ENCODE measurements at regions not wholly inside any gene's neighbourhood (a gene's known extent, or its start where the extent isn't known, plus 50 kb on each side); places are given as distances from the start of the nearest gene placed in this dataset.
A peak's percentile ranks its signal among the peaks of the same experiment; 100 is the strongest.
"Not testable (repeated sequence)": the region's sequence is repeated elsewhere in the genome, so short reads cannot be mapped to it uniquely, and the experiment has no call there.

DNA sequence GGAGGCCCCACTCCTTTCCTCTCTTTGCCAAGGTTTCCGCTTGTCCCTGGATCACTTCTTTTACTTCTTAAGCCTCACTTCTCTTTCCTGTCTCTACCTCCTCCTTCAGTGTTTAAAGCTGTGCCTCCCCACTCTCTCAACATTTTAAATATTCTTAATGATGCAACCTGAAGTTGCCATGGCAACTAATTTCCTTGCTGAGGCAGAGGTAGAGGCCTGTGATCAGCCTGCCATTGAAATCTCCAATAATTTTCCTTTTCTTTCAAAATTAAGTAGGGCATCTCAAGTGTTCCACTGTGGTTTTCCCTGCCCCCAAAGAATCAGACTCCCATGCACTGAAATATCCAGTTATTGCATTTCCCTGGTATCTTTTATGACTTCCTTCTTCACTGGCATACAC lies 108.6 kb upstream of the VRK1 start:
- peak; percentile 7 for DNase-seq

DNA sequence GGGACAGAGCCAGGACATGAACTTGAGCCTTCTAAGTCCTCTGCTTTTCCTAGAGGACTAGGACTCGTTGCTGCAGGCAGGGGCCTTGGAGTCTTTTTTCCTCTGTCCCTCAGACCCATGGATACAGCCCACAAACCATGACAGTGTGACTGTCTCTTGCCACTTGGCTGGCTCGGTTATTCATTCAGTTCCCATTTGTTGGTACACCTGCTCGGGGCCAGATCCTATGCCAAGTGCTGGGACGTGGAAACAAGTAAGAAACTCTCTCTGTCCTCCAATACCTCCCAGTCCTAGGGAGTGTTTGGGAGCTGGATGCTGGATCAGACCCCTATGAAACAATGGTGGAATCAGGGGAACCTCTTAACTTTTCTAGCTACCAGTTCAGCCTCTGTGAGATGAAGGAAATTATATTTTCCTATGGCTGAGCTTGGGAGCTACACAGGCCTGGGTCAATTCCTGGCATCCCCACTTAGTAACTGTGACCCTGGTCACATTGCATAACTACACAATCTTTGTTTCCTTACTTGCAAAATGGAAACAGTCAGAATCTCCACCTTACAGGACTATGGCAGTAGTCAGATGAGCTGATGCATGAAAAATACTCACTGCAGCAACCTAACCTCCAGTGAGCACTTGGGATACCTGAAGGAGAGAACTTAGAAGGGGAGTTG lies 106.3 kb upstream of the VRK1 start:
- no peak for DNase-seq

DNA sequence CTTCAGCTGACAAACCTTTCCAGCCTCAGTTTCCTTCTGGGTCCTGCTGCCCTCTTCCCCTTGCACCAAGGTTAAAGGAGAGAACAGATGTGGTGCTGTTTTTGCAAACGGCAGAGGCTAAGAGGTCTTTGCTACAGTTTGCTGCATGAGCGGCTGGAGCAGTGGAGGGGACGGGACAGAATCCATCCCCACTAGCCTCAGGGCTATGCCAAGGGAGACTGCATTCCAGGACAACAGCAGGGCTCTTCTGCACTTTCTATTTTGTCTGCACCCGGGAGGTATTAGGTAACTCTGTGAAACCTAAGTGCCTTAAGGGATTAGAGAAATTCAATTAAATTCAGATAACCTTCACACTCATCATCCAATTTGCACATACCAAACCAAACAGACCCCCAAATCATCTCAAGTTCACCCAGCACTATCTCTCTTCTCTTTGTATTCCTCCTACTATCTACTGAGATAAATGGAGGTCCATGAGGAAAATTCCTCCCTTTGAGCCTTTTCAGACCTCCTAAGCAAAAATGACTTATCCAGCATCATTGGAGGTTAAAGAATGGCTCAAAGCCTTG lies 103.8 kb upstream of the VRK1 start:
- DNase-seq = no peak

DNA sequence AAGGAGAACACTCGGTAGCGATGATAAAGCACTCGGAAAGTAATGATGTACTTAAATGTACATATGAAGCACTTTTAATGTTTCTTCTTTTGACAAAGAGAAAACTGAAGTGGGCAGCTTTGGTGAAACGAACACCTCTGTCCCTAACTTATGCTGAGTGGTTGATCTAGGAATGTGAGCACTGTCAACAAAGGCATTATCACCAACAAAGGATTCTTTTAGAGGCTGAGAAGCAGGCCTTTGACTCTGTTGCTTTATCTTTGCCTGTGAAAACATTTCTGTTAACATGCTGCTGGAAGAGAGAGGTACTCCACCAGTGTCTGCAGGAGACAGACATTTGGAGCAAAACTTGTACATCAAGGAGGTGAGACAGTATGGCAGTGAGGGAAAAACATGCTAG lies 103.2 kb upstream of the VRK1 start:
- no peak for DNase-seq

DNA sequence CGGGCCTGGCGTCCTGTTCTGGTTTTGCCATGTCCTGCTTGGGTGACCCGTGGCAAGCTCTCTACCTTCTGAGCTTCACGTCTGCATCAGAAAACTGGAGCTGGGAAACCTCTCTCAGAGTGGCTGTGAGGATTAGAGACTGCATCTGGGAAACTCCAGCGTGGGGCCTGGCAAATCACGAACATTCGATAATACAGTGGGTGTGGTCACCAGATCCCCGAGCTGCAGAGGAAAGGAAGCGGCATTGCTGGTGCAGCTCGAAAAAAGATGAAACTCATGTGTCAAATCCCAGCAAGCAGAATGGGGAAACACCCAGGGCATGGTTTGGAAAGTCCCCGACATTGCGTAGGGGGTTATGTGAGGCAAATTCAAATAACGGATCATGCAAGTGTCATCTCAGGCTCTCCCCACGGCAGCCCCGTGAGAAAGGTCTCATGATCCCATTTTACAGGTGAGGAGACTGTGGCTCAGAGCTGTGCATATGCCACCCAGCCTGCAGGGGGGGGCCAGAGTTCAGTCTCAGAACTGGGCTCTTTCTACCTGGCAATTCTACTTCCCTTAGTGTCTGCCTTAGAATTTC lies 98.1 kb upstream of the VRK1 start:
- DNase-seq = no peak

DNA sequence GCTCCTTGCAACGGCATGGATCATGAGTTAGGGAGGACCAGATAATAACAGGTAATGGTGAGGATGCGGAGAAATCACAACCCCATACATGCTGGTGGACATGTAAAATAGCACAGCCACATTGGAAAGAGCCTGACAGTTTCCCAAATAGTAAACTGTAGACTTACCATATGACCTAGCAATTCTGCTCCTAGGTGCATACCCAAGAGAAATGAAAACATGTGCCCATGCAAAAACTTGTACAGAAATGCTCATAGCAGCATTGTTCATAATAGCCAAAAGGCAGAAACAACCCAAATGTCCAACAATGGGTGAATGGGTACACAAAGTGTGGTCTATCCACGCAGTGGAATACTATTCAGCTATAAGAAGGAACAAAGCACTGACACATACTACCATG lies 97.5 kb upstream of the VRK1 start:
- no peak for DNase-seq

DNA sequence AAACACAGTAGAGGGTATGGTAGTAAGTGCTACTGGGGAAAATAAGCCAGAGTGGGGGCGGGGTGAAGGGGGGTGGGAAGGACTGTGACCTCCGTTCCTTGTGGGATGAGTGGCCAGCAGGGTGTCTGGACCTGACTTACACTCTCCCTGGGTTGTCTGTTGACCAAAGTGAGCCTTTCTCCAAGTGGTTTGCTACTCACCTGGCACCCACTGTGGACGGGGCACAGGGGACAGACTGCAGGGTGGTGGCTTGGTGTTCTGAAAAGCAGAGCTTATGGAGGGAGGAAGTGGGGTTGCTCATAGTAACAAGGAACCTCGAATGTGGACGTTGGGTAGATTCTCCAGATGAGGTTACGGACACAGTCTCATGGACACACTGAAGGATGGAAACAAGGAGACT lies 94.4 kb upstream of the VRK1 start:
- no peak for DNase-seq

DNA sequence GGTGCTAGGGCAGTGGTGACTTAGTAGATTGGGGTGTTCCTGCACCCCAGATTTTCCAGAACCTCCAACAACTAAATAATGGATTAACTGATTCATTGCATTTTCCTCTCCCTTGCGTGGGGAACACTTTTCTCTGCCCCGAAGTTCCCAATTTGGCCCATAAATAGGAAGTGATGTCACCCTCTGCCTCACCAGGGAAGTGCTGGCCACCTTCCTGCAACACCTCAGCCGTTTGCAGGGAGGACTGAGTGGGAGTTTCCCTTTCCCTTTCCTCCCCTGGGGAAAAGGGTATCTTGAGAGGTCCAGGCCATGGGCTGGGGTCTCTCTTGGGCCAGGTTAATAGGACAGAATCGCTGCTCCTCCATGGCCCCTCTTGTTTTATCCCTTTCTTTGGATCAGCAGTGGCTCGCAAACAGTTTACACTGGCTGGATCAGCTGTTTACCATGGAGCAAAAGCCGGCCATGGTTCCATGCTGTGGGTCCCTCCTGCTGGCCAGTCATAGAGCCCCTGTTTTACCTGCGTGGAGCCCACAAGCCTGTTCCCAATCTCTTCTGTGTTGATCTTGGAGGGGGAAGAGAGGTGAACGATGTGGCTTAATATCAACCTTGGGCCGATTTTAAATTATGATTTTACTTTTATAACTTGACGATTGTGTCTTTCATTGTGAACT lies 91.6 kb upstream of the VRK1 start:
- DNase-seq = no peak

DNA sequence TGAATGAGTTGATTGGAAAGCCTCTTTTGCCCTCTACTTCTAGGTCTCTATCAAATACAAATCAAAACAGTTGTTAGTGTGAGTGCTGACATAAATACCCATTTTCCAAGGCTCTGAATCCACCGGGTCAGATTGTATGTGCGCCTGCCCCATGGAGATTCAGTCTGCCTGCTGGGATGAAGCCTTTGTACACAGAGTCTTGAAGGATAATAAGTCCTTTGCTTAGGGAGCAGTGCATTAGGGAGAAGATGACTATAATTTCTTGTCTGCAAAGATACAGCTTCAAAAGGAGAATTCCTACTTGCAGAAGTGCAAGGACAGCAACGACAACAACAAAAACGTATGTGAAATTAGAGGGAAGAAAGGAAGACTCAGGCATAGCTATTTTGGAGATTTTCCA lies 90.3 kb upstream of the VRK1 start:
- no peak for DNase-seq

DNA sequence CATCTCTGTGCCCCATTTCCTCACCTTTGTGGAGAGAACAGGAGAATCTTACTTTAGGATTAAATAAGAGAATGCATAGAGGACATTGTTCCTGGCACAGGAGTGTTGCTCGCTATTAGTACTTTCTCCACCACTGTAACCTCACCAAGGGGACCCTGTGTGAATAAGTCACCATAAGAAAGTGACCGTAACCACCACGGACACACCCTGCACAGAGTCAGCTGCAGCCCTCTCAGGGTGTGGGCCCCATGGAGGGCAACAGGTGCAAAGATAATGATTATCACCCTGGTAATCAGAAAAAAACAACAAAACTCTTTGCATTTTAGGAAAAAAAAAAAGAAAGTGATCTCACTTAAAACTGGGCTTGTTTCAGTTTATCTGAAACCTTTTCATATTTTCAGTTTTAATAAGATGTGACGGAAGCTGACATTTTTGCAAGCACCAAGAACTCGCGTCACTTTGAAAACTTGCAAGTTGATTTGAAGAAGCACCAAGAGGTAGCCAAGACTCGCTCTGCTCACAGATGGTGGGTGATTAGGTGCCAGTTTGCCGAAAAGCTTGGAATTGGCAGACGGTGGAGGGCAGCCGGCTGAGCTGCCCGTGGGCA lies 87.0 kb upstream of the VRK1 start:
- no peak for DNase-seq

DNA sequence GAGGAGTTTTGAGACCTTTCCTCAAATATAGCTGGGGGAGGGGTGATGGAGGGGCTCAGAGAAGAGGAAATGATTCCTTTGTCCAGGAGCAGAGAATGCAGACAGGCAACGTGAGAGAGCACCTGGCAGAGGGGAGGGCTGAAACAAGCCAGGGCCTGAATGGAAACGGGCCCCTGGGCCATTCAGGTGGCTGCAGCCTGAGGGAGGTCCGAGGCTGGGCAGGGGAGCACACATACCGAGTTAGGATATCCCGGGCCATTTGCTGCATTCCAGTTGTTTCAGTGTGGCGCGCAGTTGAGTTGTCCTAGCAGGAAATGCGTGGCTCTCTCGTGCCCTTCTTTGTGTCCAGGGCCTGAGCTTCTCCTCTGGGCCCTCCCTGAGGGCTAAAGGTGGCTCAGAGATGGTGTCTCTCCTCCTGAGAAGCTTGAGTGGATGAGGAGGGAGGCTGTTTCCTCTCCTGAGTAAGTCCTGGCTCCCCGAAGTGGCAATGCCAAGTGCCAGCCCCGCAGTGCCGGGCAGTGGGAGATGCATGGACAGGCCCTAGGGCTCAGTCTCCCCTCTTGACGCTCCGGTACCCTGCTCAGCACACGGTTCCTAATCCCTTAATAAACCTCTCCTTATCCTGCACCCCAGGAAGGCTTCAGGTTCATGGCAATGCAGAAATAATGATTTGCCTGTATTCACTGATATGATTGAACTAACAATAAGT lies 85.5 kb upstream of the VRK1 start:
- DNase-seq = no peak

DNA sequence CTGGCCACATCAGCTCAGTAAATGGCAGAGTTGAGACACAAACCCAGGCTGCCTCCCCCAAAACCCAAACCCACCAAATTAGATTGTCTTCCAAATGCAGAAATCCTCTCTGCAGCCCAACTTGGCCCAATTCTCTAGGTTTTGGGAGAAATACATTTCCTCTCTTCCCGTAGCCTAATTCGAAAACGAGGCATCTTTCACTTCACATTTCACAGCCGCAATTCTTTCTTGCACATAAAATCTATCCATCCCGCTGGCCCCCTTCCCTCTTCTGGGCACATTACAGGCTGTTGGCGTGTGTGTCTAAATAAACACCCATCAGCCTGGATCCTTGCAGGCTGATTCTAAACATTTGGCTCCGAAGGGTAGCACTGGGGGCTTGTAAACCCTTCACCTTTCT lies 83.8 kb upstream of the VRK1 start:
- no peak for DNase-seq

DNA sequence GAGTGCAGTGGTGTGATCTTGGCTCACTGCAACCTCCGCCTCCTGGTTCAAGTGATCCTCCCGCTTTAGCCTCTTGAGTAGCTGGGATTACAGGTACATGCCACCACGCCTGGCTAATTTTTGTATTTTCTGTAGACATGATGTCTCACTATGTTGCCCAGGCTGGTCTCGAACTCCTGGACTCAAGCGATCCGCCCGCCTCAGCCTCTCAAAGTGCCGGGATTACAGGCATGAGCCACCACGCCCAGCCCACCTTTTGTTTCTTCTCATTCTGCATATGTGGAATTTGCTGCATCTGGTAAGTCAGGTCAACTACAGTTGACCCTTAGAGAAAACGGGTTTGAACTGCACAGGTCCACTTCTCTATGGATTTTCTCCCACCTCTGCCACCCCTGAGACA lies 82.6 kb upstream of the VRK1 start:
- DNase-seq = not testable (repeated sequence)

DNA sequence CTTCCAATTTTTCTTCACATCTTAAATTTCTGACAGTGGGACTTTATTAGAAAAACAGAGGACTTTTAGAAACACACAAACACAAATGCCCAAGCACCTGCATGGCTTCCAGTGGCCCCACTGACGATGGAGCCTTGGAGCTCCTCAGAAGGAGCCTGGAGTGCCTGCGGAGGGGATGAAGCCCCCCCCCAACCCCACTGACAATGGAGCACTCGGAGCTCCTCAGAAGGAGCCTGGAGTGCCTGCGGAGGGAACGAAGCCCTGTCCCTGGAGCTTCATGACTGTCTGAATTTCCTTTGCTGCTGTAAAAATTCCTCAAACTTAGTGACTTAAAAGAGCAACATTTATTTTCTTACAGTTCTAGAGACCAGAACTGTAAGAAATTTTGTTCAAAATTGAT lies 80.1 kb upstream of the VRK1 start:
- no peak for DNase-seq

DNA sequence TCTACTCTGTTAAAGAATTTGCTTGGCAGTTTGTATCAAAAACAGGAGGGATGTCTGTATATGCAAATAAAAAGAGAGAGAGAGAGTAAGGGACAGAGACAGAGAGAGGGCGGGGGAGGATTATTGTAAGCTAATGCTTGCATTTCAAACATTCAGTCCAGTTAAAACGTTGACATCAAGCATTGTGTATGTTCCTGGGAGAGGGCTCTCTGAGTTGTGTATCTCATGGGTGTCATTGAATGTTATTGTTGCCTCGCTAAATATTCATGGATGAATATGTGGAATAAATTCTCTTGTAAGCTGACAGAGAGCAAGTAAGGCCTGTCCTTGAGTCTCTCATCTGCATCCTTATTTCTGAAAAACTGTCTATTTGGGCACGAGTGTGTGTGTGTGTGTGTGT lies 78.8 kb upstream of the VRK1 start:
- DNase-seq = no peak

DNA sequence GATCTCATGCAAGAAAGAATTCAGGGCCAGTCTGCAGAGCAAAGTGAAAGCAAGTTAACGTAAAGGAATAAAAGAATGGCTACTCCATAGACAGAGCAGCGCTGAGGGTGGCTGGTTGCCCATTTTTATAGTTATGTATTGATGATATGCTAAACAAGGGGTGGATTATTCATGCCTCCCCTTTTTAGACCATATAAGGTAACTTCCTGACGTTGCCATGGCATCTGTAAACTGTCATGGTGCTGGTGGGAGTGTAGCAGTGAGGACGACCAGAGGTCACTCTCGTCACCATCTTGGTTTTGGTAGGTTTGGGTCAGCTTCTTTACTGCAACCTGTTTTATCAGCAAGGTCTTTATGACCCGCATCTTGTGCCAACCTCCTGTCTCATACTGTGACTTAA lies 76.5 kb upstream of the VRK1 start:
- DNase-seq = not testable (repeated sequence)

DNA sequence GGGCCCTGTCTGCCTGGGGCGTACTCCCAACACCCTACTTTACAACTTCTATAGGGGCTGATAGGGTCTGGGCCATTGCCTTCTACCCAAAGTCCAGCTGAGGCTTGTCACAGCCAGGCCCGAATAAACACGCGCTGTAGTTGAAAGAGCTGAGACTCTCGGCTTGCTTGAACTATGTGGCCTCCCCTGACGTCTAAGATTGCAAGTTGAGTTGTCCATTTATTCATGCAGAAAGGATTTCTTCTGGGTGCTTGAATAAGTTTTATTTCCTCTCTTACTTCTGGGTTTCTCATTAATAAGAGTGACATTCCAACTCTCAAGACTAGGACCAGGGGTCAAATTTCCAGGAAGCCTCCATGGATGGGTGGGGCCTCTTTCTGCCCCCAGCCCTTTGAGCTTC lies 74.4 kb upstream of the VRK1 start:
- no peak for DNase-seq

DNA sequence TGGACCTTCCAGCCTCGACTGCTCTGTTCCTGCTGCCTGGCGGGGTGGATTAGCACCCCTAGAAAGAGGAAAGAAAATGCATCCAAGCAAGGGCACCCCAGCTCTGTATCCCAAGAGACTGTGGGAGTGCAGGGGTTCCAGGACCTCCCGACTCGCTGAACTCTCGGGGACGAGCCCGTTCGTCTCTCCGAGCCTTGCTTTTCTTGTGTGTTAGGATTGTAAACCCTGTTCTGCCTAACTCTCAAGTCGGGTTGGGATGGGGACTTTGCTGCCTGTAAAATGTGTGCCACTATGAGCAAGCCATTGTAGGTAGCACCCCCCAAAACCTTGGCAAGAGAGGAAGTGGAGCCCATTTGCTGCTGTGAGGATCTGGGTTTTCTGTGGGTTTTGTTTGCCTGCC lies 73.2 kb upstream of the VRK1 start:
- DNase-seq = no peak

DNA sequence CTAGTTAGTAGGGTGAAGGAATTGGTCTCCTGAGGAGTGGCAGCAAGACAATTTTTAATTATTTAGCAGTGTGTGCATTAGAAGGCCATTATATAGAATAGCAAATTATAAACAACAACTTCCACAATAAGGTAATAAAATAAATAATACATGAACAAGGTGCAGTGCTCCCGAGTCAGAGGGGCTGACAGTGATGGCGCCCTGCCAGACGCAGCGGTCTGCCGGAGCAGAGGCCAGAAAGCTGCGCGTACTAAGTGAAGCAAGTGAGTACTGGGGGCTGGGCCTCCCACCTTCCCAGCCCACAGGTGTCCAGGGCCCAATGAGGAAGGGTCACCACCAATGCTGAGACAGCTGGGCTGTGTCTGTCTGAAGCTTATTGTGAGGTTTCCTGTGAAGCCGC lies 72.0 kb upstream of the VRK1 start:
- DNase-seq = no peak

DNA sequence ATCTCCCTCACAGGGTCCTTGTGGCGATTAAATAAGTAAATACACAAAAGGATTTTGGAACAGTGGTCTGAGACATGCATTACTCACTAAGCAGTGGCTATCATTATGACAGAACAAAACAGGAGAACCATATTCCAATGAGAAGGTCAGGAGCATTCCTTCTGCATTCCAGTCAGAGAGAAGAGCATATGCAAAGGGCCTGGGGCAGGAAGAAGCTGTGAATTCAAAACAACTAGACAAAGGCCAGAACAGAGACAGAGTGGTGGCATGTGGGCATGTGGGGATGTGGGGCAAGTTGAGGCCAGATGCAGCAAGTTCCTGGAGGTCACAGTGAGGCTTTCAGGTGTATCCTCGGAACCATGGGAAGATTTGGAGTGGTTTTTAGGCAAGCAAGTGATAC lies 70.1 kb upstream of the VRK1 start:
- no peak for DNase-seq

DNA sequence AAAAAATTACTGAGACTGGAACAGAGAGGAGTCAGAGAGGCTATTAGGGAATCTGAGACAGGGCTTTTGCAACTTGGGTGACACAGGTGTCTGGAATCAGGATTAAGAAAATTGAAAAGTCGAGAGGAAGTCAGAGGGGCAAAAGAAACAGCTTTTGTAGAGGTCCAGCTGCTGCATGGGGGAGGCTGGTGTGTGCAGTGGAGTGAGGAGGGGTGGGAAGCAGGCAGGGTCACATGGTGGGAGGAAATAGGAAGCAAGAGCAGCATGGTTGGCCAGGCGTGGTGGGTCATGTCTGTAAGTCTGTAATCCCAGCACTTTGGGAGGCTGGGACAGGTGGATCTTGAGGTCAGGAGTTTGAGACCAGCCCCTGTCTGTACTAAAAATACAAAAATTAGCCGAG lies 69.7 kb upstream of the VRK1 start:
- no peak for DNase-seq

DNA sequence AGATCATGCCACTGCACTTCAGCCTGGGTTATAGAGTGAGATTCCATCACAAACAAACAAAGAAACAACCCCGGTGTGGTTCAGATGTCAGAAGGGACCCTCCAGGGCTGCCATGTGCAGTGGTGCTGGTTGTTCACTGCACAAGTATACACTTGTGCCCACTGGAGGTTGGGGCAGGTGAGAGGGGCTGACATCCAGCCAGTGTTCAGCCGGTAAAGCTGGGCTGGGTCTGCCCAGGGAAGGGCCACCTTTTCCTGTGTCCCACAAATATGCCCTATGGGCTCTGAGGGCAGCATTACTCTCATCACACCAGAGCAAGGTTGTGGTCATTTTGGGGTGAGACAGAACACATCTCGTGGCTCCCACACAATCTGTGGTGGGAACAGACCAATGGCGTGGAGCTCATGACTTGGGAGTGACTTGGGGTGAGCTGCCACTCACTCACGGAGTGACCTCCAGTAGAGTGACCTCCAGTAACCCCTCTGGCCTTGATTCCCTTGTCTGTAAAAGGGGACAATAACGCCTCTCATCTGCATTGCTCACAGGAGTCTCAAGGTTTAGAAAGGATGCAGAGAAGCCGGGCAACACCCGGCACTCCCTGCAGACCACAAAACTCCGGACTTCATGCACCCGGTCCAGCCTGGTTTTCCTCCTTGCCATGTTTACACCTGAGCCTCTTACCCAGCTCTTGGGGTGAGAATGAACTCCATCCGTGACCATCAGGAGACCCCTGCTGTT lies 69.0 kb upstream of the VRK1 start:
- no peak for DNase-seq

DNA sequence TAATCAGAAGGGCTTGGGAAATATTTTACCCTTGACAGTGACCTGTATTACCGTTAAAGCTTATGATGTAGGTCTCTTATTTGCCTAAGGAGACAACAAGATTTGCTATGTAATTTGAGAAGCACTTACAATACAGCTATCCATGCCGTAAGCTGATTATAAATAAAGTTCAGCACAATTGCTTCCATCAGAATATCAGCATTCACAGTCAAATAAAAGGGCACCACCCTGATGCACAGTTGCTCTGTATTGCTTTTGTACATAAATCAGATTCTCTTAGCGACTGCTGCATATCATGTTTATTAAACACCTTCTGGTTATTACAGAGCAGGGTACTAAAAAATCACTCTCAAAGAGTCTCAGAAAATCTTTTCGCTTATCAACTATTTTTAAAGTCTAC lies 67.3 kb upstream of the VRK1 start:
- DNase-seq = no peak
